ENCODE measurements at regions not wholly inside any gene's neighbourhood (a gene's known extent, or its start where the extent isn't known, plus 50 kb on each side); places are given as distances from the start of the nearest gene placed in this dataset.

DNA sequence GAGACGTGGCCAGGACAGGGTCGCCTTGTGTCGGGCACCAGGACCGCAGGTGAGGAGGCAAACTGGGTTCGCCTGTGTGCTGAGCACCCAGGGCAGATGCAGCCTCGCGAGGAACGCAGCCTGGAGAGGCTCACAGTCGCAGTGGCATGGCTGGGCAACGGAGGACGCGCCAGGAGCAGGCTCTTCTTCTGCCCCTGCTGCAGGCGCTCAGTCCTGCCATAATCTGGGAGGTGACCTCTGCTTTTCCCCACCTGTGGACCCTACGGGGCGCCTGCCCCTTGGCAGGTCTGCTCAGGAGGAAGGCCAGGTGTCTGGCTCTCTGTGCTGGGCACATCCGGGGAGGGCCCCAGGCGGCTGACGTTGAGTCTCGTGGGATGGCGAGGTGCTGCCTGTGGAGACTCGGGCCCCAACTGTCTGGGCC, 1136.2 kb downstream of the BRD1 start:
- H3K9me3 Mint-ChIP-seq, result no peaks in the 10 kb centered on the region
- no peaks in the 10 kb centered on the region for H3K27me3 Mint-ChIP-seq
- H3K27ac Mint-ChIP-seq, result no peak overlapping the region
- H3K36me3 Mint-ChIP-seq (ENCODE audit: low read depth), result no peaks in the 10 kb centered on the region
- DNase-seq, result no peak
- CTCF ChIA-PET, result no interaction called here
- no peak overlapping the region for H3K4me3 Mint-ChIP-seq
- H3K4me1 Mint-ChIP-seq, result no peaks in the 10 kb centered on the region
- POLR2A ChIA-PET, result no interaction called here

DNA sequence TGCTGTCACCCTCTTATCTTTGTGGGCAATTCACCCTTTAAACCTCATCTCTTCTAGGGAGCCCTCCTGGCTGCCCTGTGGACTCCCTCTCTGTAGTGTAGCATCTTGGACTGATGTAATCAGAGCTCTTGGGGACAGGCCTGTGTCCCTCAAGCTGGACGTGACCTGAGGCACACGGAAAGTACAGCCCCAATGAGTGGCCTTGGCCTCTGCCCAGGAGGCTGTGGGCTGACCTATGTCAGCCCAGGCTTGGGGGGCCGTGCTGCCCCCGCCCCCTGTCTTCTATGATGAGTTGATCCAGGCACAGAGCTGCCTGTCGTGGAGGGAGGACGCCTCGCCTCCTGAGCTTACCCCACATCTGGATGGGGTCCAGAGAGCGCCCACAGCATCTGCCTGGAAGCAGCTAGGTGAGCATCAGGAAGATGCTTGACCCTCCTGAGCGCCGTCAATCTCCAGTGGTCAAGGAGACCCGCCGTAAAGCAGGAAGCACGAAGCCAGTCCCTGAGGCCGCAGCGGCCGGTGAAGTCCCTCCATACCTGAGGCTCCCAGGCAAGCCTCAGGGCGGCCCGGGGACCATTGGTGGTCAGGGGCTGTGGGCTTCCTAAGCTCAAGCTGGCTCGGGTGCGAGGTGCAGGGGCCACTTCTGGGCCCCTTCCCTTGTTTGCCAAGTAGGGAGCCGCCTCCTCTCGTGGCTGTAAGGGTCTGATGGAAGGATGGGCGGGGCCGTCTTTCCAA, 1136.9 kb downstream of the BRD1 start:
- Mint-ChIP-seq H3K27ac (no peak overlapping the region), H3K36me3 (ENCODE audit: low read depth) (no peaks in the 10 kb centered on the region), H3K4me1 (no peaks in the 10 kb centered on the region), H3K4me3 (no peak overlapping the region), H3K9me3 (no peaks in the 10 kb centered on the region), H3K27me3 (no peaks in the 10 kb centered on the region)
- no peak for DNase-seq
- ChIA-PET POLR2A (no interaction called here), CTCF (no interaction called here)

DNA sequence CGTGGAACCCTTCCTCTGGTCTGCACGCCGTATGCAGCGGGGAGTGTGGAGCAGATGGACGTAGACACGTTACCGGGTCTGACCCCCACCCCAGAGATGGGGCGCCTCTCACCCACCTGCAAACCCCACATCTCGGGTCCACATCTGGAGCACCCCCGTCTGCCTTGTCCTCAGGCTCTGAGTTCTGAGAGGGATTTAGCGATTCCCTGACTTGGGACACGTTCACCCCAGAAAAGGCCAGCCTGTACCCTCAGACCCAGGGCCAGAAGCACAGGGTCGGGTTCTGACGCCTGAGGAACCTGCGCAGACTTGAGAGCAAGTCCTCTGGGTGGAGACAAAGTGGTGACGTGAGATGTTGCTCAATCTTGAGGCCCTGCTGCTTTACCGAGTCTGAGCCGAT, 1138.5 kb downstream of the BRD1 start:
- H3K4me3 Mint-ChIP-seq, result no peak overlapping the region
- ChIA-PET POLR2A (no interaction called here), CTCF (no interaction called here)
- H3K27ac Mint-ChIP-seq, result no peak overlapping the region
- no peaks in the 10 kb centered on the region for H3K36me3 Mint-ChIP-seq (ENCODE audit: low read depth)
- no peak for DNase-seq
- no peaks in the 10 kb centered on the region for H3K9me3 Mint-ChIP-seq
- no peaks in the 10 kb centered on the region for H3K27me3 Mint-ChIP-seq
- no peaks in the 10 kb centered on the region for H3K4me1 Mint-ChIP-seq

DNA sequence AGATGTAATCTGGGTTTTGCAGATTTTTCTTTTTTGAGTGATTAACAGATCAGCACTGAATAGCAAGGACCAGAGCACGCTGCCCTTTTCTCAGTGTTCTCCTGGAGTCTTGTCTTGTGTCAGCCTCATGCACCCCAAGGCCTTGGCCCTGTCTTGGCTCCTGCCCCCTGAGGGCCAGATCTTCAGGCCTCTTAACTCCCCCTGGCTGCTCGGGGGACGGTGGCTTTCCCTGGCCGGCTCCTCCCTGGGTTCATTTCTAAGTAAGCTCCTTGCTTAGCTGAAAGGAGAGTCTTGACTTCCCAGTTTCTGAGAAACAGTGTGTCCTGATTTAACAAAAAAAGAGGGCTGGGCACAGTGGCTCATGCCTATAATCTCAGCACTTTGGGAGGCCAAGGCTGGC, 1139.3 kb downstream of the BRD1 start:
- DNase-seq, result no peak
- Mint-ChIP-seq H3K27ac (no peak overlapping the region), H3K9me3 (no peaks in the 10 kb centered on the region), H3K4me3 (no peak overlapping the region), H3K4me1 (no peaks in the 10 kb centered on the region), H3K36me3 (ENCODE audit: low read depth) (no peaks in the 10 kb centered on the region), H3K27me3 (no peaks in the 10 kb centered on the region)
- ChIA-PET CTCF (no interaction called here), POLR2A (no interaction called here)

DNA sequence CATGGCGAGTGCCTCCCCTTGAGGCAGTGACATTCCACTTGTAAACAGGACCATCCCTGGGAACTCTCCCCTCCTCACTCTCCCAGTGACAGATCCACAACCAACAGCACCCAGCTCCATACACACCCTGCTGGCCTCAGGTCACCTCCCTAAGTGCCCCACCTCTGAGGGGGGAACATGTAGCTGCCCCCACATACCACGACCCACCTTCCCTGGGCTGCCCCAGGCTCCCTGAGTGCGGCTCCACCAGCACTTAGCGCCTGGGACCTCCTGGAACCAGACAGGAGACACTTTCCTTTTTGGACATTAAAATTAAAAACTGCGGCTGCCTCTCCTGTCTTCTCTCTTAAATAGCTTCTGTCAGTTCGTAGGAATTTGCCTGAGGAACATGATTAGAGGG, 1140.1 kb downstream of the BRD1 start:
- Mint-ChIP-seq H3K27me3 (no peaks in the 10 kb centered on the region), H3K9me3 (no peaks in the 10 kb centered on the region), H3K27ac (no peak overlapping the region), H3K4me1 (no peaks in the 10 kb centered on the region), H3K36me3 (ENCODE audit: low read depth) (no peaks in the 10 kb centered on the region), H3K4me3 (no peak overlapping the region)
- ChIA-PET POLR2A (no interaction called here), CTCF (interaction anchor here (0.6 kb wide), 1 partner anchor 561 kb away, joined by 4 read pairs; no protein-coding TSS in a partner anchor)
- DNase-seq, result no peak

DNA sequence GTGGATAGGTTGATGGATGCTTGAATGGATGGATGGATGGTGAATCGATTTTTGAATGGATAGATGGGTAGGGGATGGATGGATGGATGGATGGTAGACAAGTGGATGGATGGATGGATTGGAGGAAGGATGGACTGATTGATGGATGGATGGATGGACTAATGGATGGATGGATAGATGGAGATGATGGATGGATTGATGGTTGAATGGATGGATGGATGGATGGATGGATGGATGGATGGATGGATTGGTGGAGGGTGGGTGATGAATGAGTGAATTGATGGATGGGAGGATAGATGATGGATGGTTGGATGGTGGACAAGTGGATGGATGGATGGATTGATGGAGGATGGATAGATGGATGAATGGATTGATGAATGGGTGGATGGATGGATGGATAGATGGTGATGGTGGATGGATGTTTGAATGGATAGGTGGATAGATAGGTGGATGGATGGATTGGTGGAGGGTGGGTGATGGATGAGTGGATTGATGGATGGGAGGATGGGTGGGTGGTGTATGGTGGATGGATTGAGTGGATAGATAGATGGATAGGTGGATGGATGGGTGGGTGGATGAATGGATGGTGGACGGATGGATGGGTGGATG, 1140.9 kb downstream of the BRD1 start:
- POLR2A ChIA-PET, result no interaction called here
- Mint-ChIP-seq H3K27me3 (no peaks in the 10 kb centered on the region), H3K4me1 (no peaks in the 10 kb centered on the region), H3K4me3 (no peak overlapping the region), H3K9me3 (no peaks in the 10 kb centered on the region), H3K36me3 (ENCODE audit: low read depth) (no peaks in the 10 kb centered on the region), H3K27ac (no peak overlapping the region)
- CTCF ChIA-PET, result interaction anchor here (0.6 kb wide), 1 partner anchor 560 kb away, joined by 4 read pairs; no protein-coding TSS in a partner anchor
- no peak for DNase-seq

DNA sequence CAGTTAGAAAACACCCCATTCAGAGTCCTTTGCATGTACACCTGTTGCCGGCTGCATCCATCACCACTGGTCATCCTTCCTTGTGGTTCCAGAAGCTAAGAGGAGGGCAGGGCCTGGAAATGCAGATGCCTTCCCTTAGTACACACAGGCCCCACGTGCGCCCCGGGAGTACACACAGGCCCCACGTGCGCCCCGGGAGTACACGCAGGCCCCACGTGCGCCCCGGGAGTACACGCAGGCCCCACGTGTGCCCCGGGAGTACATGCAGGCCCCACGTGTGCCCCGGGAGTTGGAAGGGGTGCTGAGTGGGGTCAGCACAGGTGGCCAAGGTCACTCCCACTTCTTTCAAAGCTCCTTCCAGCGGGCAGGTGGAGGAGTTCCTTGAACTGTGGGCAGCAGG, 1141.9 kb downstream of the BRD1 start:
- no peak for DNase-seq
- H3K27me3 Mint-ChIP-seq, result no peaks in the 10 kb centered on the region
- ChIA-PET POLR2A (no interaction called here), CTCF (no interaction called here)
- no peak overlapping the region for H3K27ac Mint-ChIP-seq
- H3K36me3 Mint-ChIP-seq (ENCODE audit: low read depth), result no peaks in the 10 kb centered on the region
- H3K9me3 Mint-ChIP-seq, result no peaks in the 10 kb centered on the region
- no peak overlapping the region for H3K4me3 Mint-ChIP-seq
- H3K4me1 Mint-ChIP-seq, result no peaks in the 10 kb centered on the region

DNA sequence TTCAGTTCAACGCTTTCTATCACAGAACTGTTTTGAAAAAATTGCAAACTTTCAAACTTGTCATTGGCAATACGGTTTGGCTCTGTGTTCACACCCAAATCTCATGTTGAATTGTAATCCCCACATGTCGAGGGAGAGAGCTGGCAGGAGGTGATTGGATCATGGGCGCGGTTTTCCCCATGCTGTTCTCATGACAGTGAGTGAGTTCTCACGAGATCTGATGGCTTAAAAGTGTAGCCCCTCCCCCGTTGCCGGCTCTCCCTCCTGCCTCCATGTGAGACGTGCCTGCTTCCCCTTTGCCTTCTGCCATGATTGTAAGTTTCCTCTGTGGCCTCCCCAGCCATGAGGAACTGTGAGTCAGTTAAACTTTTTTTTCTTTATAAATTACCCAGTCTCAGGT, 1144.0 kb downstream of the BRD1 start:
- no peak overlapping the region for H3K27ac Mint-ChIP-seq
- CTCF ChIA-PET, result no interaction called here
- H3K9me3 Mint-ChIP-seq, result no peaks in the 10 kb centered on the region
- H3K4me1 Mint-ChIP-seq, result no peaks in the 10 kb centered on the region
- no peaks in the 10 kb centered on the region for H3K36me3 Mint-ChIP-seq (ENCODE audit: low read depth)
- H3K4me3 Mint-ChIP-seq, result no peak overlapping the region
- POLR2A ChIA-PET, result no interaction called here
- DNase-seq, result no peak
- H3K27me3 Mint-ChIP-seq, result no peaks in the 10 kb centered on the region

DNA sequence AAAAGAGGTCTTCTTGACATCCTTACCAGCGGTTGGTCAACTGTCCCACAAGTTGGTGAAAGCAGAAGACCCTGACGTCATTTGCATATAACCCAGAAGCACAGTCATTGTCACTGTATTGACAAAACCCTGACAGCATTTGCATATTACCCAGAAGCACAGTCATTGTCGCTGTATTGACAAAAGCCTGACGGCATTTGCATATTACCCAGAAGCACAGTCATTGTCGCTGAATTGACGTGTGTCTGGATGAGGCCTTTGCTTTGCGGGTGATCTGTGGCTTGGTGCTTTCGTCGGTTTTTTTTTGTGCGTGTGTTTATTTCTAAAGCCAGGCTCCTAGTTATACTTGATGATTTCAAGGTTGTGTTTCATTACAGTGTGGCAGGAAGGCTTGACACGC, 1145.2 kb downstream of the BRD1 start:
- POLR2A ChIA-PET, result no interaction called here
- no peaks in the 10 kb centered on the region for H3K36me3 Mint-ChIP-seq (ENCODE audit: low read depth)
- H3K4me3 Mint-ChIP-seq, result no peak overlapping the region
- no peak for DNase-seq
- H3K27me3 Mint-ChIP-seq, result no peaks in the 10 kb centered on the region
- H3K4me1 Mint-ChIP-seq, result no peaks in the 10 kb centered on the region
- CTCF ChIA-PET, result no interaction called here
- H3K9me3 Mint-ChIP-seq, result no peaks in the 10 kb centered on the region
- no peak overlapping the region for H3K27ac Mint-ChIP-seq

DNA sequence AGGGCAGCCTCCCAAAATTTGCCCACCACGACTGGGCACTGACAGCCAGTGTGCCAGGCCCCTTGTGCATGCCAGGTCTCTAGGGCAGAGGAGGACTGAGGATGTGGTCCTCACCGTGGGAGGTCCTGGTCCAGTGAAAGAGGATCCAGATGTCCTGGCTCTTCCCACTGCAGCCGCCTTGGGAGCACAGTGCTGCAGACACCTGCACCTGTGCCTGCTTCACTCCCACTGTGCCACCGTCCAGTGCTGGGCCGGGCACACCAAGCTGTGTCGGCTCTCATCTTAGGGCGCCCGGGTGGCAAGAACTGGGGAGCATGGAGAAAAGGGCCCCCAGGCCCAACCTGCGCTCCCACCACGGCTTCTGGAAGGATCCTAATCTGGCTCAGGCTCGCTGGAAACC, 1147.1 kb downstream of the BRD1 start:
- DNase-seq, result no peak
- Mint-ChIP-seq H3K36me3 (ENCODE audit: low read depth) (no peaks in the 10 kb centered on the region), H3K4me1 (no peaks in the 10 kb centered on the region), H3K27ac (no peak overlapping the region), H3K9me3 (no peaks in the 10 kb centered on the region), H3K27me3 (no peaks in the 10 kb centered on the region), H3K4me3 (no peak overlapping the region)
- ChIA-PET CTCF (no interaction called here), POLR2A (no interaction called here)

DNA sequence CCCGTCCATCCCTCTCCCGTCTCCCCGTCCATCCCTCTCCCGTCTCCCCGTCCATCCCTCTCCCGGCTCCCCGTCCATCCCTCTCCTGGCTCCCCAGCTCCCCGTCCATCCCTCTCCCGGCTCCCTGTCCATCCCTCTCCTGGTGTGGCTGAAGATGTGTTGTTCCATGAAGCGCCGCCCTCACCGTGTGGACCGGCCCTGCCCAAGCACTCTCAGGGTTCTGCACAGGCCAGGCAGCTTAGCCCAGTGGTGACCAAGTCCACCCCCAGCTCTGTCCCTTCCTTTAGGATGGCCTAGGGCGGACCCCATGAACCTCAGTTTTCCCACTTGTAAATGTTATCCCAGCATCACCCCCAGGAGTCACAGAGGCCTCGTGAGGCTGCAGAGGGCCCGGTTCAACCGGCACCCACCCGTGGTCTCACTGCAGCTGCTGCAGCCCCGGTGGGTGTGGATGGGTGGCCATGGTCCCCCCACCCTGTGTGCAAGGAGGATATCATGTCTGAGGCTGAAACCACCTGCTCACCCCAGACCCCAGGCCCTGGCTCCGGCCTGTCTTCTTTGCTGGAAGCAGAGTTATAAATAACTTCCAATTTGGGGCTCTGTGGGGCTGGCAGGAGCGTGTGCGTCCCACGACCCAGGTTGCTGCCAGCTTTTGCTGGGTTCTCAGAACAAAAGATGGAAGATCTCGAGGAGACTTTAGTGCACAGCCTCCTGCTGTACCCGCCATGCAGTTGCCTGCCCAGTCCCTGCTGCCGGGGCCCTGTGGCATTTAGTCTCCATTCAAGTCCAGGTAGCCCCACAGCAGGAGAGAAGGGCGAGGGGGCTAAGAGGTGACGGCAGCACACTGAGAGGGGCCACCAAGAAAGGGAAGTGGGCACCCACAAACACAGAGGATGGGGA, 1147.8 kb downstream of the BRD1 start:
- H3K4me1 Mint-ChIP-seq, result no peaks in the 10 kb centered on the region
- POLR2A ChIA-PET, result no interaction called here

DNA sequence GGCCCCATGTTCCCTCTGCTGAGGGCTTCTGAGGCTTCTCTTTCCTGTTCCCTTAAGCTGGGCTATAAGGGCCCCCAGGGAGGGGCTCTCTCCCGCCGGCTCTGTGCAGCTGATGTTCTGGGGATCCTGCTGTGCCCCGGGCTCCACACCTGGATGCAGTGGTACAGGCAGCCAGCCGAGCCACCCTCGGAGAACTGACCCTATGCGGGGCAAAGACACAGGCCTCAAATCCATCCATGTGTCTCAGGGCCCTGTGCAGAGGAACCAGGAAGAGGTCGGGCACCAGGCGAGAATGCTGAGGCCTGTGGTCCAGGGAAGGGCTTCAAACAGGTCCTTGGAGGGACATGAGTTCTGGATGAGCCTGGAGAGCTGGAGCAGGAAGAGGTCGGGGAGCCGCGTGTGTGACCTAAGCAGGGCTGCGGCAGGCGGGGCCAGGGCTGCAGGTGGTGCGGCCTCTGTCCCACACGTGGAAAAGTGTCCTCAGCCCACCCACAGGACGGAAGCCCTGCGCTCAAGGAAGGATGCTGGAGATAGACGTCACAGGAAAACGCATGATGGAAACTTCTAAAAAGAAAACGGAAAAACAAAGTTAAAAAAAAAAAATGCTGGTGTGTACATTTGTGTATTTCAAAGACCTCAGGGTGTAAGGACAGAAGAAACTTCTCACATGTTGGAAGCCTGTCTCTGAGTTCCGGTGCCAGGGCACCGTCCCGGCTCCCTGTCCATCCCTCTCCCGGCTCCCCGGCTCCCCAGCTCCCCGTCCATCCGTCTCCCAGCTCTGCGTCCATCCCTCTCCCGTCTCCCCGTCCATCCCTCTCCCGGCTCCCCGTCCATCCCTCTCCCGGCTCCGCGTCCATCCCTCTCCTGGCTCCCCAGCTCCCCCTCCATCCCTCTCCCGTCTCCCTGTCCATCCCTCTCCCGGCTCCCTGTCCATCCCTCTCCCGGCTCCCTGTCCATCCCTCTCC, 1149.2 kb downstream of the BRD1 start:
- no peaks in the 10 kb centered on the region for H3K27me3 Mint-ChIP-seq
- no peak overlapping the region for H3K4me3 Mint-ChIP-seq
- POLR2A ChIA-PET, result no interaction called here
- H3K9me3 Mint-ChIP-seq, result peaks cover 3% of the 10 kb centered on the region
- no peak overlapping the region for H3K27ac Mint-ChIP-seq
- H3K4me1 Mint-ChIP-seq, result no peaks in the 10 kb centered on the region
- CTCF ChIA-PET, result interaction anchor here (0.6 kb wide), 2 partner anchors 23 to 935 kb away, joined by 3 read pairs; no protein-coding TSS in a partner anchor
- no peak for DNase-seq
- no peaks in the 10 kb centered on the region for H3K36me3 Mint-ChIP-seq (ENCODE audit: low read depth)

More for the DNA sequence above, 1147.8 kb downstream of the BRD1 start:
- no peak overlapping the region for H3K4me3 Mint-ChIP-seq
- H3K27ac Mint-ChIP-seq, result no peak overlapping the region
- CTCF ChIA-PET, result no interaction called here
- no peak for DNase-seq
- H3K27me3 Mint-ChIP-seq, result no peaks in the 10 kb centered on the region
- H3K9me3 Mint-ChIP-seq, result no peaks in the 10 kb centered on the region
- no peaks in the 10 kb centered on the region for H3K36me3 Mint-ChIP-seq (ENCODE audit: low read depth)

Measured in activated CD4-positive, alpha-beta T cell treated with anti-CD3 and anti-CD28 coated beads, Interleukin-2, amount 10 ng/mL, durations not matched to agents 7 days and 5 days (primary cell).